ENCODE measurements at regions not wholly inside any gene's neighbourhood (a gene's known extent, or its start where the extent isn't known, plus 50 kb on each side); places are given as distances from the start of the nearest gene placed in this dataset.

DNA sequence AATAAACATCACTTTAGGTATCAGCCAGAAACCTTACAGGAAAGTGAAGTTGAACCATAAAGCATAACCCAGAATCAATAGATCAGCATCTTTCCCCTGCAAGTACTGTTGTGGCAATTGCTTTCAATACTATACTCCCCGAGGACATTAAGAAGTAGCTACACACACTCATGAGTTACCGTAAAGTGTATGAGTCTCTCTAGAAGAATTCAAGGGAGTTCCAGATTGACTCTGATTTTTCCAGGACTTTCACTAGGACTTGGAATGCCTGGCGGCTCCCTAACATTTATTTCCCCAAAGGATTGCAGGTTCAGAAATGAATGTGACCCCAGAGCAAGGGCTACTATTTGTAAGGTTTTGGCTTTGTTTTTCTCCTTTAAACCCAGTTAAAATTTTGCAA is 465.4 kb upstream of the MDGA2 start:
- no peak for TF ChIP-seq HNF4G (IDR thresholded peaks at IDR 0.05)
- TF ChIP-seq, protein P1, sequence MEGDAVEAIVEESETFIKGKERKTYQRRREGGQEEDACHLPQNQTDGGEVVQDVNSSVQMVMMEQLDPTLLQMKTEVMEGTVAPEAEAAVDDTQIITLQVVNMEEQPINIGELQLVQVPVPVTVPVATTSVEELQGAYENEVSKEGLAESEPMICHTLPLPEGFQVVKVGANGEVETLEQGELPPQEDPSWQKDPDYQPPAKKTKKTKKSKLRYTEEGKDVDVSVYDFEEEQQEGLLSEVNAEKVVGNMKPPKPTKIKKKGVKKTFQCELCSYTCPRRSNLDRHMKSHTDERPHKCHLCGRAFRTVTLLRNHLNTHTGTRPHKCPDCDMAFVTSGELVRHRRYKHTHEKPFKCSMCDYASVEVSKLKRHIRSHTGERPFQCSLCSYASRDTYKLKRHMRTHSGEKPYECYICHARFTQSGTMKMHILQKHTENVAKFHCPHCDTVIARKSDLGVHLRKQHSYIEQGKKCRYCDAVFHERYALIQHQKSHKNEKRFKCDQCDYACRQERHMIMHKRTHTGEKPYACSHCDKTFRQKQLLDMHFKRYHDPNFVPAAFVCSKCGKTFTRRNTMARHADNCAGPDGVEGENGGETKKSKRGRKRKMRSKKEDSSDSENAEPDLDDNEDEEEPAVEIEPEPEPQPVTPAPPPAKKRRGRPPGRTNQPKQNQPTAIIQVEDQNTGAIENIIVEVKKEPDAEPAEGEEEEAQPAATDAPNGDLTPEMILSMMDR (IDR thresholded peaks at IDR 0.05; ENCODE audit: low read depth, low read length, missing input control), result no peak
- TF ChIP-seq, protein P2, sequence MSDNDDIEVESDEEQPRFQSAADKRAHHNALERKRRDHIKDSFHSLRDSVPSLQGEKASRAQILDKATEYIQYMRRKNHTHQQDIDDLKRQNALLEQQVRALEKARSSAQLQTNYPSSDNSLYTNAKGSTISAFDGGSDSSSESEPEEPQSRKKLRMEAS (IDR thresholded peaks at IDR 0.05), result no peak
- no peak for TF ChIP-seq RAD21 (IDR thresholded peaks at IDR 0.05)
- no peak for TF ChIP-seq EGR1 (IDR thresholded peaks at IDR 0.05; ENCODE audit: low read depth in 2 of 2)
- no peak for TF ChIP-seq SP1 (IDR thresholded peaks at IDR 0.05)
- TF ChIP-seq TAF1 (conservative IDR thresholded peaks at IDR 0.05), result no peak
- TF ChIP-seq ATF3 (IDR thresholded peaks at IDR 0.05), result no peak
- no peak for TF ChIP-seq REST (IDR thresholded peaks at IDR 0.05)
- no peak for TF ChIP-seq HNF4A (conservative IDR thresholded peaks at IDR 0.05)
- no peak for TF ChIP-seq FOXA1 (IDR thresholded peaks at IDR 0.05)
